Heart right ventricle (tissue), 16 donors: ENCODE measurements at regions not wholly inside any gene's neighbourhood (a gene's known extent, or its start where the extent isn't known, plus 50 kb on each side); places are given as distances from the start of the nearest gene placed in this dataset.
A peak's percentile ranks its signal among the peaks of the same experiment; 100 is the strongest.
"Not testable (repeated sequence)": the region's sequence is repeated elsewhere in the genome, so short reads cannot be mapped to it uniquely, and the experiment has no call there.

ENCODE experiments used
- ATAC-seq, 8 donors: fragments of 200-7000 bp; cut with Tn5 transposase; one replicate each; pipeline ENCODE4 v1.9.1; 2020; ENCODE audit warnings: mild to moderate bottlenecking in 8 of 8, moderate library complexity in 8 of 8, moderate number of reproducible peaks in 1 of 8
- DNase-seq, 2 donors: peaks; one replicate each; pipeline ENCODE4 v3.0.0-alpha.2; 2020
- H3K27ac ChIP-seq, 10 donors: fragments of 200-600 bp; sonication (generic) in 2 of 10; one replicate each; pipeline versions ENCODE4 v1.5.0 to v1.8.0; 2020 to 2022; ENCODE audit warnings: mild to moderate bottlenecking in 3 of 10
- H3K27me3 ChIP-seq, 7 donors: fragments of 200-600 bp; one replicate each; pipeline ENCODE4 v1.8.0; 2021 to 2022; ENCODE audit warnings: mild to moderate bottlenecking in 2 of 7
- H3K36me3 ChIP-seq, 9 donors: fragments of 200-600 bp; sonication (generic) in 1 of 9; one replicate each; pipeline versions ENCODE4 v1.5.0 to v1.8.0; 2020 to 2022; ENCODE audit warnings: mild to moderate bottlenecking in 2 of 9
- H3K4me1 ChIP-seq, 9 donors: fragments of 200-600 bp; sonication (generic) in 1 of 9; one replicate each; pipeline versions ENCODE4 v1.5.0 to v1.8.0; 2020 to 2022; ENCODE audit warnings: mild to moderate bottlenecking in 4 of 9
- H3K4me3 ChIP-seq, 10 donors: fragments of 200-600 bp; sonication (generic) in 2 of 10; one replicate each; pipeline versions ENCODE4 v1.5.0 to v1.8.0; 2020 to 2022; ENCODE audit warnings: mild to moderate bottlenecking in 7 of 10, moderate library complexity in 2 of 10
- H3K9me3 ChIP-seq, 11 donors: fragments of 200-600 bp in 10 of 11; sonication (generic) in 2 of 11; one replicate each; pipeline versions ENCODE4 v1.5.0 to v1.8.0; 2013 to 2022; ENCODE audit warnings: mild to moderate bottlenecking in 2 of 11, control low read depth in 1 of 11, moderate library complexity in 1 of 11
- CTCF ChIP-seq, 9 donors: fragments of 200-600 bp; sonication (generic) in 2 of 9; IDR thresholded peaks; one replicate each; pipeline versions ENCODE4 v1.5.0 to v1.8.0; 2021 to 2022; ENCODE audit warnings: antibody characterized with exemption in 9 of 9, mild to moderate bottlenecking in 5 of 9, moderate library complexity in 1 of 9
- whole genome bisulfite sequencing, 2 donors: extraction: QIAGEN DNeasy Blood & Tissue Kit; methylation state at CpG; one replicate each; pipeline ENCODE4 v1.1.7; 2013; ENCODE audit warnings: inconsistent platforms in 1 of 2; 5-methylcytosine and 5-hydroxymethylcytosine counted together
- intact Hi-C, 10 donors: fragments of 100-400 bp; cut with DNase I; formaldehyde crosslinking; loops; one replicate each; pipeline versions ENCODE4 v1.11.1 to v1.14.2; 2022
- donor health status: Arrhythmogenic right ventricular cardiomyopathy.
- donor health status: ischemic (EF 13 %, LVEDD 7.1; RV severe dilation, severe dysfunction).
- donor health status: healthy with polysubstance abuse.
- donor health status: DM: no; HTN: yes; CAD: no.
- donor health status: DM: no; HTN: no; CAD: no.
- donor health status: ischemic (EF 25% LVEDD 6.9; RV normal size, moderate dysfunction).
- donor health status: ischemic (EF 25% LVEDD 5.7; RV mildly dilated, moderate dysfunction).
- donor health status: healthy.
- donor health status: DM: yes; HTN: yes; CAD: no.
- donor health status: Ischemic cardiomyopathy.
- donor health status: ischemic (EF 35%, LVEDD 5.7; RV mildly dilated, moderate dysfunction).
- donor health status: nonischemic (EF 11% LVEDD 7.7; RV severe dilation, severe dysfunction).
- donor health status: DM: yes; HTN: yes; CAD: no.
- donor health status: PGD.
- donor health status: ischemic (EF 29% LVEDD 5.4; RV normal size, mild dysfunction).
- donor health status: nonischemic (EF 23%, LVEDD 6.1; RV moderate dilation, normal function).

- no peak for DNase-seq
- no peak for ATAC-seq
- no peak for TF ChIP-seq CTCF (IDR thresholded peaks at IDR 0.05)
- Histone ChIP-seq H3K27ac (no peak overlapping the region), H3K36me3 (no peaks in the 10 kb centered on the region), H3K9me3 (peaks cover 0 to 33% (median 4%) of the 10 kb centered on the region in 11 donors), H3K27me3 (no peaks in the 10 kb centered on the region), H3K4me3 (no peak overlapping the region), H3K4me1 (no peaks in the 10 kb centered on the region)
- intact Hi-C loops, result no loop called here
These were observed 682.2 kb upstream of the CTNND2 start for GRCh38 chr5:12586406-12586805.

GRCh38 chr5:12578803-12579202 is 674.6 kb upstream of the CTNND2 start:
- ATAC-seq, H3K4me1 ChIP-seq, H3K36me3 ChIP-seq, H3K27ac ChIP-seq, intact Hi-C loops, H3K27me3 ChIP-seq, DNase-seq, H3K4me3 ChIP-seq: not testable (repeated sequence)
- WGBS, 2 donors, result 86 to 88% methylated on average over 13 of the region's 13 CpGs
- peaks cover 0 to 25% (median 0%) of the 10 kb centered on the region in 11 donors for H3K9me3 ChIP-seq

DNA sequence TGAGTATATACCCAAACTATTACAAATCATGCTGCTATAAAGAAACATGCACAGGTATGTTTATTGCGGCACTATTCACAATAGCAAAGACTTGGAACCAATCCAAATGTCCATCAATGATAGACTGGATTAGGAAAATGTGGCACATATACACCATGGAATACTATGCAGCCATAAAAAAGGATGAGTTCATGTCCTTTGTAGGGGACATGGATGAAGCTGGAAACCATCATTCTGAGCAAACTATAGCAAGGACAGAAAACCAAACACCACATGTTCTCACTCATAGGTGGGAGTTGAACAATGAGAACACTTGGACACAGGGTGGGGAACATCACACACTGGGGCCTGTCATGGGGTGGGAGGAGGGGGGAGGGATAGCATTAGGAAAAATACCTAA is 672.7 kb upstream of the CTNND2 start:
- H3K27ac ChIP-seq, ATAC-seq, DNase-seq, intact Hi-C loops, H3K4me1 ChIP-seq, H3K4me3 ChIP-seq, H3K27me3 ChIP-seq, H3K36me3 ChIP-seq: not testable (repeated sequence)
- WGBS, 2 donors, result 71 to 94% methylated on average over 1 of the region's 1 CpG
- H3K9me3 ChIP-seq, result peaks cover 0 to 33% (median 0%) of the 10 kb centered on the region in 11 donors

DNA sequence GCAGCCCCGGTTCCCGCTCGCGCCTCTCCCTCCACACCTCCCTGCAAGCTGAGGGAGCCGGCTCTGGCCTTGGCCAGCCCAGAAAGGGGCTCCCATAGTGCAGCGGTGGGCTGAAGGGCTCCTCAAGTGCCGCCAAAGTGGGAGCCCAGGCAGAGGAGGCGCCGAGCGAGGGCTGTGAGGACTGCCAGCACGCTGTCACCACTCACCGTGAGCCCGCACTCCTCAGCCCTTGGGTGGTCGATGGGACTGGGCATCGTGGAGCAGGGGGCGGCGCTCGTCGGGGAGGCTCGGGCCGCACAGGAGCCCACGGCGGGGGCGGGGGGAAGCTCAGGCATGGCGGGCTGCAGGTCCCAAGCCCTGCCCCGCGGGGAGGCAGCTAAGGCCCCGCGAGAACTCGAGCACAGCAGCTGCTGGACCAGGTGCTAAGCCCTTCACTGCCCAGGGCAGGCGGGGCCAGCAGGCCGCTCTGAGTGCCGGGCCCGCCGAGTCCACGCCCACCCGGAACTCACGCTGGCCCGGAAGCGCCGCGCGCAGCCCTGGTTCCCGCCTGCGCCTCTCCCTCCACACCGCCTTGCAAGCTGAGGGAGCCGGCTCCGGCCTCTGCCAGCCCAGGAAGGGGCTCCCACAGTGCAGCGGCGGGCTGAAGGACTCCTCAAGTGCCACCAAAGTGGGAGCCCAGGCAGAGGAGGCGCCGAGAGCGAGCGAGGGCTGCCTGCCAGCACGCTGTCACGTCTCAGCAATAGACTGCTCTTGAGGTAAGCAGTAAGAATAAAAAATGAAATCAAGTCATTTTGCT is 670.2 kb upstream of the CTNND2 start:
- DNase-seq, result peak in 1 of 2 donors; percentile 5
- 93 to 94% methylated on average over 42 to 55 of the region's 56 CpGs for WGBS, 2 donors
- intact Hi-C loops, result not testable (repeated sequence)

DNA sequence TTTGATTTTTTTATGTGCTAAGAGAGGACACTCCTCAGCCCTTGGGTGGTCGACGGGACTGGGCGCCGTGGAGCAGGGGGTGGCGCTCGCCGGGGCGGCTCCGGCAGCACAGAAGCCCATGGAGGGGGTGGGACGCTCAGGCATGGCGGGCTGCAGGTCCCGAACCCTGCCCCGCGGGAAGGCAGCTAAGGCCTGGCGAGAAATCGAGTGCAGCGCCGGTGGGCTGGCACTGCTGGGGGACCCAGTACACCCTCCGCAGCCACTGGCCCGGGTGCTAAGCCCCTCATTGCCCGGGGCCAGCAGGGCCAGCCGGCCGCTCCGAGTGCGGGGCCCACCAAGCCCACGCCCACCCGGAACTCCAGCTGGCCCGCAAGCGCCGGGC is 669.7 kb upstream of the CTNND2 start:
- DNase-seq, H3K4me3 ChIP-seq, H3K36me3 ChIP-seq, H3K27me3 ChIP-seq, H3K27ac ChIP-seq, H3K4me1 ChIP-seq, ATAC-seq, intact Hi-C loops: not testable (repeated sequence)
- H3K9me3 ChIP-seq, result peaks cover 0 to 28% (median 0%) of the 10 kb centered on the region in 11 donors
- 95 to 96% methylated on average over 30 of the region's 30 CpGs for WGBS, 2 donors

More for the DNA sequence above, 670.2 kb upstream of the CTNND2 start:
- ATAC-seq, H3K36me3 ChIP-seq, H3K27ac ChIP-seq, H3K27me3 ChIP-seq, H3K4me3 ChIP-seq, H3K4me1 ChIP-seq: not testable (repeated sequence)
- peaks cover 0 to 33% (median 0%) of the 10 kb centered on the region in 11 donors for H3K9me3 ChIP-seq

DNA sequence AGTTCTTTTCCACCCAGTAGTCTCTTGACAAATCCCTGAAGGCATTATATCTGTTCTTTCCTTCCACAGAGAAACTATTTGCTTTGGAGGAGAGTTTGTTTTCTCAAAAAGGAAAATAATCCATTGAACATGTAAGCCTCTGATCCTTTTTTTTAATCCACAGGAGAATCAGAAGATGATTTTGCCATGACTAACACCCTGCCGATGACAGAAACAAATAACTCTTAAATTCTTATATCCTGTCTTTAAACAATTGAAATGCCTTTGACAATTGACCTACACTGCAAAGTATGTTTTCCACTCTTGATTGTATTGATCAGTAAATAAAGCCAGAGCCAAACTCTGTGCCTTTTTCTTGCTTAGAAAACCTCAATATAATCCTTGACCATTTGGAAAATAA is 666.4 kb upstream of the CTNND2 start:
- TF ChIP-seq CTCF (IDR thresholded peaks at IDR 0.05), result no peak
- Histone ChIP-seq H3K4me1 (no peaks in the 10 kb centered on the region), H3K4me3 (no peak overlapping the region), H3K36me3 (no peaks in the 10 kb centered on the region), H3K9me3 (peaks cover 0 to 29% (median 0%) of the 10 kb centered on the region in 11 donors), H3K27ac (no peak overlapping the region), H3K27me3 (no peaks in the 10 kb centered on the region)
- DNase-seq, result no peak
- no peak for ATAC-seq
- WGBS, 2 donors, result 69 to 79% methylated on average over 1 of the region's 1 CpG
- intact Hi-C loops, result no loop called here
